CD4-positive, CD25-positive, alpha-beta regulatory T cell (primary cell): ENCODE measurements at regions not wholly inside any gene's neighbourhood (a gene's known extent, or its start where the extent isn't known, plus 50 kb on each side); places are given as distances from the start of the nearest gene placed in this dataset.

Experiments used
- ATAC-seq, 2 donors: fragments of 150-1000 bp; cut with Tn5 transposase; one replicate each; pipeline ENCODE4 v1.10.0; 2021; ENCODE audit warnings: low read depth in 2 of 2, moderate number of reproducible peaks in 2 of 2, moderate library complexity in 1 of 2
- DNase-seq, 3 donors: peaks; one replicate each; pipeline versions ENCODE4 v3.0.0 to v3.0.0-alpha.2; 2012 to 2022; ENCODE audit warnings: mixed read lengths in 1 of 3
- H3K27ac ChIP-seq: one replicate; pipeline ENCODE4 v1.7.0; 2013; ENCODE audit warnings: mild to moderate bottlenecking, low read length; ENCODE audit not compliant: insufficient read depth, poor library complexity, severe bottlenecking
- H3K27me3 ChIP-seq: one replicate; pipeline ENCODE4 v1.7.0; 2013; ENCODE audit warnings: low read length; ENCODE audit not compliant: control insufficient read depth, insufficient read depth
- H3K36me3 ChIP-seq: one replicate; pipeline ENCODE4 v1.7.0; 2013; ENCODE audit warnings: mild to moderate bottlenecking, low read length, moderate library complexity; ENCODE audit not compliant: control insufficient read depth, insufficient read depth
- H3K4me1 ChIP-seq: 2 replicates; pipeline ENCODE4 v1.7.0; 2013; ENCODE audit warnings: mild to moderate bottlenecking, low read length; ENCODE audit not compliant: insufficient read depth, control insufficient read depth, poor library complexity, severe bottlenecking
- H3K4me3 ChIP-seq: one replicate; pipeline ENCODE4 v1.7.0; 2013; ENCODE audit warnings: low read depth, mild to moderate bottlenecking, low read length, moderate library complexity
- H3K9me3 ChIP-seq, 2 experiments: 1 replicate in 1 of 2; 2 replicates in 1 of 2; pipeline ENCODE4 v1.7.0; 2013; ENCODE audit warnings: low read length in 2 of 2, mild to moderate bottlenecking in 1 of 2, moderate library complexity in 1 of 2; ENCODE audit not compliant: control insufficient read depth in 2 of 2
- H3K27ac Mint-ChIP-seq, 3 donors: one replicate each; pipeline ENCODE4 v1.8.0; 2020 to 2022; ENCODE audit warnings: mild to moderate bottlenecking in 3 of 3, mixed read lengths in 3 of 3, moderate library complexity in 2 of 3
- H3K27me3 Mint-ChIP-seq: one replicate; pipeline ENCODE4 v1.8.0; 2022; ENCODE audit warnings: mild to moderate bottlenecking, mixed read lengths
- H3K36me3 Mint-ChIP-seq: one replicate; pipeline ENCODE4 v1.8.0; 2020; ENCODE audit warnings: mixed read lengths
- H3K4me1 Mint-ChIP-seq, 4 donors: one replicate each; pipeline ENCODE4 v1.8.0; 2020 to 2022; ENCODE audit warnings: mixed read lengths in 4 of 4, mild to moderate bottlenecking in 1 of 4
- H3K4me3 Mint-ChIP-seq, 4 donors: one replicate each; pipeline ENCODE4 v1.8.0; 2020 to 2022; ENCODE audit warnings: mild to moderate bottlenecking in 4 of 4, mixed read lengths in 4 of 4, moderate library complexity in 3 of 4
- H3K9me3 Mint-ChIP-seq, 7 donors: one replicate each; pipeline ENCODE4 v1.8.0; 2020 to 2022; ENCODE audit warnings: mixed read lengths in 7 of 7, mild to moderate bottlenecking in 3 of 7, moderate library complexity in 2 of 7

GRCh38 chr9:103152473-103152872, 157.3 kb downstream of the CYLC2 start:
- Mint-ChIP-seq H3K27me3 (no peaks in the 10 kb centered on the region), H3K36me3 (no peaks in the 10 kb centered on the region), H3K9me3 (peaks cover under 1 to 25% (median 4%) of the 10 kb centered on the region in 7 donors), H3K4me1 (peaks cover 0 to 2% (median 0%) of the 10 kb centered on the region in 4 donors), H3K27ac (no peak overlapping the region), H3K4me3 (no peak overlapping the region)
- DNase-seq (no peak), ATAC-seq (no peak)
- H3K4me1 ChIP-seq, result no peaks in the 10 kb centered on the region
- H3K4me3 ChIP-seq, result no peak overlapping the region
- H3K9me3 ChIP-seq, result peaks cover 2 to 6% of the 10 kb centered on the region in 2 experiments
- H3K27me3 ChIP-seq, result no peaks in the 10 kb centered on the region
- no peaks in the 10 kb centered on the region for H3K36me3 ChIP-seq
- H3K27ac ChIP-seq, result no peak overlapping the region

GRCh38 chr9:103167530-103167929, 172.4 kb downstream of the CYLC2 start:
- Histone ChIP-seq H3K4me1 (no peaks in the 10 kb centered on the region), H3K27ac (no peak overlapping the region), H3K27me3 (no peaks in the 10 kb centered on the region), H3K4me3 (no peak overlapping the region), H3K9me3 (peaks cover 2 to 11% of the 10 kb centered on the region in 2 experiments), H3K36me3 (no peaks in the 10 kb centered on the region)
- no peak overlapping the region for H3K4me3 Mint-ChIP-seq
- no peaks in the 10 kb centered on the region for H3K36me3 Mint-ChIP-seq
- no peaks in the 10 kb centered on the region for H3K27me3 Mint-ChIP-seq
- no peaks in the 10 kb centered on the region for H3K4me1 Mint-ChIP-seq
- ATAC-seq, result no peak
- DNase-seq, result no peak
- peaks cover 0 to 31% (median 9%) of the 10 kb centered on the region in 7 donors for H3K9me3 Mint-ChIP-seq
- H3K27ac Mint-ChIP-seq, result no peak overlapping the region

- Histone ChIP-seq H3K27ac (no peak overlapping the region), H3K36me3 (no peaks in the 10 kb centered on the region), H3K4me3 (no peak overlapping the region), H3K4me1 (no peaks in the 10 kb centered on the region), H3K27me3 (no peaks in the 10 kb centered on the region), H3K9me3 (peaks cover 2 to 11% of the 10 kb centered on the region in 2 experiments)
- H3K36me3 Mint-ChIP-seq, result no peaks in the 10 kb centered on the region
- no peak for ATAC-seq
- no peak overlapping the region for H3K4me3 Mint-ChIP-seq
- no peaks in the 10 kb centered on the region for H3K27me3 Mint-ChIP-seq
- no peak overlapping the region for H3K27ac Mint-ChIP-seq
- no peaks in the 10 kb centered on the region for H3K4me1 Mint-ChIP-seq
- peaks cover 0 to 31% (median 9%) of the 10 kb centered on the region in 7 donors for H3K9me3 Mint-ChIP-seq
- no peak for DNase-seq
Measured at GRCh38 chr9:103168254-103168653, 173.1 kb downstream of the CYLC2 start.

- H3K27ac Mint-ChIP-seq, result no peak overlapping the region
- H3K4me1 Mint-ChIP-seq, result no peaks in the 10 kb centered on the region
- no peaks in the 10 kb centered on the region for H3K36me3 Mint-ChIP-seq
- H3K9me3 ChIP-seq, result peaks cover 2 to 11% of the 10 kb centered on the region in 2 experiments
- no peak overlapping the region for H3K4me3 ChIP-seq
- no peak overlapping the region for H3K4me3 Mint-ChIP-seq
- H3K27me3 ChIP-seq, result no peaks in the 10 kb centered on the region
- ATAC-seq (no peak), DNase-seq (no peak)
- no peak overlapping the region for H3K27ac ChIP-seq
- H3K9me3 Mint-ChIP-seq, result peaks cover 2 to 33% (median 9%) of the 10 kb centered on the region in 7 donors
- H3K27me3 Mint-ChIP-seq, result no peaks in the 10 kb centered on the region
- H3K4me1 ChIP-seq, result no peaks in the 10 kb centered on the region
- H3K36me3 ChIP-seq, result no peaks in the 10 kb centered on the region
Measured at GRCh38 chr9:103169798-103170197, 174.7 kb downstream of the CYLC2 start.

GRCh38 chr9:103183701-103184171, 188.6 kb downstream of the CYLC2 start:
- Mint-ChIP-seq H3K4me3 (no peak overlapping the region), H3K9me3 (peaks cover 0 to 12% (median 3%) of the 10 kb centered on the region in 7 donors), H3K27me3 (no peaks in the 10 kb centered on the region), H3K36me3 (no peaks in the 10 kb centered on the region), H3K27ac (no peak overlapping the region), H3K4me1 (no peaks in the 10 kb centered on the region)
- Histone ChIP-seq H3K4me3 (no peak overlapping the region), H3K27me3 (no peaks in the 10 kb centered on the region), H3K9me3 (peaks cover 0 to 5% of the 10 kb centered on the region in 2 experiments), H3K4me1 (no peaks in the 10 kb centered on the region), H3K27ac (no peak overlapping the region), H3K36me3 (no peaks in the 10 kb centered on the region)
- DNase-seq, result no peak
- ATAC-seq, result no peak

- no peaks in the 10 kb centered on the region for H3K4me1 ChIP-seq
- H3K9me3 ChIP-seq, result peaks cover 0 to 8% of the 10 kb centered on the region in 2 experiments
- no peaks in the 10 kb centered on the region for H3K36me3 ChIP-seq
- DNase-seq (no peak), ATAC-seq (no peak)
- H3K27ac ChIP-seq, result no peak overlapping the region
- H3K9me3 Mint-ChIP-seq, result peaks cover 0 to 15% (median 4%) of the 10 kb centered on the region in 7 donors
- H3K4me1 Mint-ChIP-seq, result no peaks in the 10 kb centered on the region
- no peak overlapping the region for H3K27ac Mint-ChIP-seq
- H3K4me3 ChIP-seq, result no peak overlapping the region
- H3K4me3 Mint-ChIP-seq, result no peak overlapping the region
- no peaks in the 10 kb centered on the region for H3K36me3 Mint-ChIP-seq
- H3K27me3 ChIP-seq, result no peaks in the 10 kb centered on the region
- no peaks in the 10 kb centered on the region for H3K27me3 Mint-ChIP-seq
Measured at GRCh38 chr9:103186959-103187358, 191.8 kb downstream of the CYLC2 start.

GRCh38 chr9:103188781-103189350, 193.7 kb downstream of the CYLC2 start:
- no peak overlapping the region for H3K27ac Mint-ChIP-seq
- Histone ChIP-seq H3K4me3 (no peak overlapping the region), H3K9me3 (peaks cover 0 to 8% of the 10 kb centered on the region in 2 experiments), H3K4me1 (no peaks in the 10 kb centered on the region), H3K36me3 (no peaks in the 10 kb centered on the region), H3K27me3 (no peaks in the 10 kb centered on the region), H3K27ac (no peak overlapping the region)
- no peaks in the 10 kb centered on the region for H3K36me3 Mint-ChIP-seq
- H3K4me3 Mint-ChIP-seq, result no peak overlapping the region
- no peaks in the 10 kb centered on the region for H3K27me3 Mint-ChIP-seq
- H3K4me1 Mint-ChIP-seq, result no peaks in the 10 kb centered on the region
- no peak for ATAC-seq
- peaks cover 0 to 12% (median 4%) of the 10 kb centered on the region in 7 donors for H3K9me3 Mint-ChIP-seq
- DNase-seq, result no peak

- DNase-seq (no peak), ATAC-seq (no peak)
- Histone ChIP-seq H3K27ac (no peak overlapping the region), H3K9me3 (peaks cover 0 to under 1% of the 10 kb centered on the region in 2 experiments), H3K27me3 (no peaks in the 10 kb centered on the region), H3K36me3 (no peaks in the 10 kb centered on the region), H3K4me1 (no peaks in the 10 kb centered on the region), H3K4me3 (no peak overlapping the region)
- peaks cover 2 to 9% (median 6%) of the 10 kb centered on the region in 7 donors for H3K9me3 Mint-ChIP-seq
- no peaks in the 10 kb centered on the region for H3K27me3 Mint-ChIP-seq
- H3K36me3 Mint-ChIP-seq, result no peaks in the 10 kb centered on the region
- no peak overlapping the region for H3K4me3 Mint-ChIP-seq
- H3K4me1 Mint-ChIP-seq, result no peaks in the 10 kb centered on the region
- H3K27ac Mint-ChIP-seq, result no peak overlapping the region
Measured at GRCh38 chr9:103193992-103194391, 198.9 kb downstream of the CYLC2 start.
